ENCODE measurements at regions not wholly inside any gene's neighbourhood (a gene's known extent, or its start where the extent isn't known, plus 50 kb on each side); places are given as distances from the start of the nearest gene placed in this dataset.
"Not testable (repeated sequence)": the region's sequence is repeated elsewhere in the genome, so short reads cannot be mapped to it uniquely, and the experiment has no call there.

DNA sequence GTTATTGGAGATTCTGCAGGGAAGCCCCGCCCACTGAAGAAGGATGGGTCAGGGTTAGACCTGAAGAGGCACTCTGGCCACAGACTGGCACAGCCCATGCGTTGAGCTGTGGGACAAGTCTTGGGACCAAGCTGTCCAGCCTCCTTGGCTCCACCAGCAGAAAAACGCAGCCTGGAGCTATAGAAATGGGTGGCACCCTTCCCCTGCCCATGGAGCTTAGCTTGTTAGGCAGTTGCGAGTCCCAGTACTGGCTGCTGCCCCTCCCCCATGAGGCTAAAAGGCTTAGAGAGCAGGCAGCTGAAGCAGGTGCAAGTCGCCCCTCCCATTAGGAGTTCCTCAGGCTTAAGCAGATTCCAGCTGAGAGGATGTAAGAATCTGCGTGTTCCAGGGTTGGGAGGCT lies 1124.0 kb upstream of the TMEM132C start:
- DNase-seq (ENCODE audit: low read depth in 2 of 3, low spot score in 2 of 3): no peak

DNA sequence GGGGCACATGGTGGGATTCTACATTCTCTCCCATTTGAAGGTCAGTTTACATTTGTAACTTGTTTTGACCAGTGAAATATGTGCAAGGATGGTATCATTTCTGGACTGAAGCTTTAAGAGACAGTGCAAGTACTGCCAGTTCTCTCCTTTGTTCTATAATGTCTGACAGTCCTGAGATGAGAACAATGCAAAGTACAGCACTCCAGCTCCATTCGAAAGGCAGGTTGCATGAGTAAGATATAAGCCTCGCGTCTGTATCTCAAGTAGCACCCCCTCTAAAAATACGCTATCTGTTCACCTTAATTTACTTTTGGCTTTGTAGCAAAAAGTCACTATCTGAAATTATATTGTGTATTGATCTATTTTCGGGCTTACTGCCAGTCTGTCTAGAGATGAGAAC lies 1122.2 kb upstream of the TMEM132C start:
- DNase-seq (ENCODE audit: low read depth in 2 of 3, low spot score in 2 of 3): no peak

DNA sequence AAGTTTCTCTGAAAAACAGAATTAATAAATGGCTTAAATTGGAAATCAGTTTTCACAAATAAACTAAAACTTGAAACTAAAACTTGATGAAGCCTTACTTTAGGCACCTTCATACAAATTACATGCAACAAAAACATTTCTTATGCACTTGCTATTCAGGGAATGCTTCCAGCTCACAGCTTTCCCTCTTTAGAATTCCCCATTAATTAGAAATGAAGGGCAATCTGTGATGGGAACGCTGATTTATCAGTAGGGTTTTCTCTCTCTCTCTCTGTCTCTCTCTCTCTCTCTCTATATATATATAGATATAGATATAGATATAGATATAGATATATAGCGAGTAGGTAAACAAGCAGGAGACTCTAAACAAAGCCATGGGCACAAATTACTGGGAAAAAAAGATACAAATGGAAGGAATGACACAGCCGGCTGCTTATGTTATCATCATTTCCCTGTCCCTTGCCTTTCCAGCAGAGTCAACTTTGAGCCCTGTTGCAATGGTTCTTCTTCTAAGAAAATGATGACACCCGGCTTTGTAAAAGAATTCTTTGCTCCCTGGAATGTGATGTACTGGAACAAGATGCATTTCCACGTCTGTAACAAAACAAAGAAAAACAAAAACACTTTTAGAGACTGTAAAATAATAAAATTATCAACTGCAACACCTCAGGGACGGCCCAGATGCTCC lies 1121.6 kb upstream of the TMEM132C start:
- no peak for DNase-seq (ENCODE audit: low read depth in 2 of 3, low spot score in 2 of 3)

DNA sequence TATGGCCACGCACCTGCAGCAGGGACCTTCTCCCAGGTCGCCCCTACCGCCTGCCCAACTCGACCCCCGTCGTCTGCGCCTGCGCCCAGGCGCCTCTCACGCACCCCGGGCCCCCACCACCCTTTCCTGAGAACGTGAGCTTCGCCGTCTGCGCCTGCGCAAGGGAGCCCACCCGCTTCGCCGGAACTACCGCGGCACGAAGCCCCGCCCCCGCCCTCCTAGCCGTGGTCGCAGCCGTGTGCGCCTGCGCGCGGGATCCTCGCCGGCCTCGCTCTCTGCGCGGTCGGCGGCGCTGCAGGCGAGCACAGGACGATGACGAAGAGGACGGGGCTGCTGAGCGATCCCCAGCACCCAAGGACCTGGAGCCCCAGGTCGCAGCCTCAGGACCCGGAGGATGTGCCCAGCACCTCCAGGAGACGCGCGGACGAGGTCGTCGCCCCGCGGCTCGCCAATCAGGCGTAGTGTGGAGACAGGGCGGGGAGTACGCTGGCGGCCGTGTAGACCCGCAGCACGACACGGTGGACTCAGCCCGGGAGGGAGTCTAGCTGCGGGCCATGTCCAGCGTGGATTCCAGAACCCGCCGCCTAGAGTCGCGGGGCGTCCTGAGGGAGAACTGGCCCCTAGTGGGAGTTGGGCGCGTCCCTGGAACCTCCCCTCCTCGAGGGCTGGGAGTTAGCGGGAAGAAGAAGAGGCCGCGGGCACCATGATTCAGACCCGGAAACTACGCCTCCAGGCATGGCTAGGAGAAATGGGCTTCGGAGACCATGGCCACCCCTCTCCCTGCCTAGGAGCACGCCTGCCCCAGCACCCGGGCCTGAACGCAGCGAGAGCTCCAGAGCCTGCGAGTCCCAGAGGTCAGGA lies 1120.8 kb upstream of the TMEM132C start:
- DNase-seq (ENCODE audit: low read depth in 2 of 3, low spot score in 2 of 3): peak; percentile 40 to 46 (median 44)

DNA sequence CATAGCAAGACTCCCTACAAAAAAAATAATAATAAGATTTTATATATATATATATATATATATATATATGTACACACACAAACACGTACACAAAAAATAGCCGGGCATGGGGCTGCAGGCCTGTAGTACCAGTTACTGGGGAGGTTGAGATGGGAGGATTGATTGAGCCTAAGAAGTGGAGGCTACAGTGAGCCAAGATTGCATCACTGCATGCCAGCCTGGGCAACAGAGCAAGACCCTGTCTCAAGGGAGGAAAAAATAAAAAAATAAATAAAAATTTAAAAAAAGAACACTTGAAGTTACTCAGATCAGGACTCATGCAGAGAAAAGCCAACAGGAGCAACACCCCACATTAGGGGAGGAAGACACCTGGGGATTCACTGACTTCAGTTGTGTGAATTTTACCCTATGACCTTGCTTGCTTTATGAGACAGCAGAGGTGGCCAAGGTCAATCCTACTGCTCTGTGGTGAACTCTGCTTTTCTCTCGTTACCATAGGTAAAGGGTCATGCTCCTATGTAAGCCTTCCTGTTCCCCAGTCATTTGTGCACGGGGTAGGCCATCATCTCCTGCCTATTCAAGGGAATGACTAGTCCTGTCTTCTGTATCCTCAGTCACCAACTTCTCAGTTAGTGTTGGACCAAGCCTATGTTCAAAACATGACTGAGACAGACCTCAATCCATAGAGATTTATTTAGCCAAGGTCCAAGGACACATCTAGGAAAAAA lies 1119.8 kb upstream of the TMEM132C start:
- no peak for DNase-seq (ENCODE audit: low read depth in 2 of 3, low spot score in 2 of 3)

DNA sequence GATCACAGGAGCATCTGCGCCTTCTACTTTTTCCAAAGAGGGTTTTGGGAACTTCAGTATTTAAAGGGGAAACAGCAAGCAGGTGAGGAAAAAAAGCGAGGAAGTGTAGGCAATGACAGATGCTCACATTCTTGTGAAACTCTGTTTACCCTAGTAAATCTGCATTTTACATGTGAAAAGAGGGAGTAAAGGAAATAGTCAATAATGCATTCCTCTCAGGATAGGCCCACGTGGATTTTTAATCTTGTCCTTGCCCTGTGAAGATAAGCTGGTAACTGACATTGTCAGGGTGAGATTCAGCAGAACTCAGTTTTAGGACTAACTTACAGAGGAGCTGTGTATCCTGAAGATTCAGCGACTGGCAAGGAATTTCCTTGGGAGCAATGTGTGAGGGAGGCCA lies 1119.2 kb upstream of the TMEM132C start:
- no peak for DNase-seq (ENCODE audit: low read depth in 2 of 3, low spot score in 2 of 3)

DNA sequence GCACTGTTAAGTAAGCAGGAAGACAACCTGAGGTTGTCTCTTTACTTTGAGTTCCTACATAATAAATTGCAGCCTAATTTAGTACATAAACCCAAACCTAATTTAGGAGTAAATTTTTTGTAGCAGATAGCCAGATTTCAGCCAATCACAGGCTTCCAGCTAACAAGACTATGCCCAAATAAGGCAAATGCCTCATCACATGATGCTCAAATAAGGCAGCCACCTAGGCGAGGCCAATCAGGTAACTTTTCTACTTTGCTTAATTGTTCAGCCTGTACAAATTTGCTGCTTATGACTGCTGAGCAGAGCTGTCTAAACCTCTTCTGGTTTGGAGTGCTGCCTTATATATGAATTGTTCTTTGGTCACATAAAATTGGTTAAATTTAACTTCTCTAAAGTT lies 1118.7 kb upstream of the TMEM132C start:
- no peak for DNase-seq (ENCODE audit: low read depth in 2 of 3, low spot score in 2 of 3)

DNA sequence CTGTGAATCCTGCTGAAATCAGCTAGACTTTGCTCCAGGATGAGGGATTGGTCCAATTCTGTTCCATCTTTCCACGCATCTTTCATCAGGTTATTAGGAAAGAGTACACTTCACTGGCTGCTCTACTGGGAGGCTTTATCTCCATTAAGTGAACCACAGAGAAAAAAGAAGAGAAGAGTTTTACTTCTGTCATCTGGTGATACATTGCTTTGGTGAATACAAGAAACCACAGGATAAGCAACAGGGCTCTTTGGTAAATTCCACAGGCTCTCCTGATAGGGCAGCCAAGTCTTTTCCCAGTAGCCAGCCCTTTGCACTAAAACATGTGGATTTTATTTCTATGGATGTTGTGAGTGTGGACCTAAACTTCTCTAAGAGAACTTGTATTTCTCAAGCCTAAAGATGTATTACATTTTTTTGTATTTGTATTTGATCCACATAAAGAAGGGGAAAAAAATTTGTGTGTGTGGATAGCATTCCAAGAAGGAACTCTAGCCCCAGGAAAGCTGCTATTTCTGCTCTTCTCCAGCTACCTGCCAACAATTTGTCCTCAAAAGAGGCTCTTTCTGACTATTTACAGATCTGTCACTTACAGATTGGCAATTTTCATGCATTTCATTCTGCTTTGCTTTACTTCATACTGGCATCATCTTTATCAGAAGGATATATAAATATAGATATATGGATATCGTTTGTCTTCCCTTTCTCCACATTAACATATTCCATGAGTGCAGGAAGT lies 1117.6 kb upstream of the TMEM132C start:
- no peak for DNase-seq (ENCODE audit: low read depth in 2 of 3, low spot score in 2 of 3)

DNA sequence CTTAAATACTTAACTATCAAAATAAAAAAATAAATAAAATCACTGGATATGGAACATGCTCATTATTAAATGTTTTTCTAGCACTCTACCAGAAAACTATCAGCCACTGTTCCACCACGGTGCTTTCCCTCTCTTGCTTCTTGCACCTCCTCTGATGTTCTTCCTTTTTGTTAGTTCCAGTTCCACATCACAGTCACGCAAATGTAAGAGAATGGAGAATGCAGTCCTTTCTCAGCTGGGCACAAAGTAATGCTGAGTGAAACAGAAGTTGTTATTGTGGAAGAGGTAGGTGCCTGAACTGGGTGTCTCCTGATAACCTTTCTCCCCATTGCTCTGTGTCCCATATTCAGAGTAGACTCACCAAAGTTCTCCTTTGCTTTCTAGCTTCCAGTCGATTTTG lies 1116.9 kb upstream of the TMEM132C start:
- no peak for DNase-seq (ENCODE audit: low read depth in 2 of 3, low spot score in 2 of 3)

DNA sequence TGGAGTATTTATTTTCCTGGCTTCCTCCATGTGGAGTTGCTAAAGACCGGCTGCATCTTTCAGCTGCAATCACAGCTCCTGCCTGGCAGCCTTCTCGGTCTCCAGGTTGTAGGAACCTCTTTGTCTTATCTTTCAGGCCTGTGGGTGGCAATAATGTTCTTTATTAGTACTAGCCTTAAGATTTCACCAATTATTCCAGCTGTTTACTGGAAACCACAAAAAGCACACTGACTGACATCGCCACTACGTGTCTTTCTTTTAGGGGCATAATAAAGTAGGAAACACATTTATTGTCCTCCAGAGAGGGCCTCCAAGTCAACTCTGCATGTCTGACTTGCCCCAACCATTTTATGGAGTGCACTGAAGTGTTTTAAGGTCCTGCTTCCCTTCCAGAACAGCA lies 1116.5 kb upstream of the TMEM132C start:
- DNase-seq (ENCODE audit: low read depth in 2 of 3, low spot score in 2 of 3): no peak

DNA sequence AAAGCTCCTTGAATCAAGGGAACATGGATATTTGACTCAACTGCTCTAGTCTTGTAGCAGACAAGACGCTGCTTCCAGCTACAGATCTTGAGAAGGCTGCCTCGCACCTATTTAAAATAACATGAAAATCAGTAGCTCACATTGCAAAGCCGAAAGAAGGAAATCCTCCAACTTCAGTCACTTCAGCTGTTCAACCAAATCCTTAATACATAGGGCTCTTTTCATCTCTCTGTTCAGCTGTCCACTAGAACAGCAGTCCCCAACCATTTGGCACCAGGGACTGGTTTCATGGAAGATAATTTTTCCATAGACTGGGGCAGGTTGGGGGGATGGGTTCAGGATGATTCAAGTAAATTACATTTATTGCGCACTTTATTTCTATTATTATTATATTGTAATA lies 1116.0 kb upstream of the TMEM132C start:
- no peak for DNase-seq (ENCODE audit: low read depth in 2 of 3, low spot score in 2 of 3)

DNA sequence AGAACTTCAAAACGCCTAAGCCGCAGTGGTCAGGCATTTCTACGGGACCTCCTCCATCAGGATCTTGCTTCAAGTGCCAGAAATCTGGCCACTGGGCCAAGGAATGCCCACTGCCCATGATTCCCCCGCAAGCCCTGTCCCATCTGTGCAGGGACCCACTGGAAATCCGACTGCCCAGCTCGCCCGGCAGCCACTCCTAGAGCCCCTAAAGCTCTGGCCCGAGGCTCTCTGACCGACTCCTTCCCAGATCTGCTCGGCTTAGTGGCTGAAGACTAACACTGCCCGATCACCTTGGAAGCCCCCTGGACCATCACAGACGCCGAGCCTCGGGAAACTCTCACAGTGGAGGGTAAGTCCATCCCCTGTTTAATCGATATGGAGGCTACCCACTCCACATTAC lies 1113.0 kb upstream of the TMEM132C start:
- DNase-seq (ENCODE audit: low read depth in 2 of 3, low spot score in 2 of 3): no peak

DNA sequence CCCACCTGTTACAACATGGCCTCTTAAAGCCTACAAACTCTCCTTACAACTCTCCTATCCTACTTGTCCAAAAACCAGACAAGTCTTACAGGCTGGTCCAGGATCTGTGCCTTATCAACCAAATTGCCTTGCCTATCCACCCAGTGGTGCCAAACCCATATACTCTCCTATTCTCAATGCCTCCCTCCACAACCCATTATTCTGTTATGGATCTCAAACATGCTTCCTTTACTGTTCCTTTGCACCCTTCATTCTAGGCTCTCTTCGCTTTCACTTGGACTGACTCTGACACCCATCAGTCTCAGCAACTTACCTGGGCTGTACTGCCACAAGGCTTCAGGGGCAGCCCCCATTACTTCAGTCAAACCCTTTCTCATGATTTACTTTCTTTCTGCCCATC lies 1112.1 kb upstream of the TMEM132C start:
- DNase-seq (ENCODE audit: low read depth in 2 of 3, low spot score in 2 of 3): not testable (repeated sequence)

DNA sequence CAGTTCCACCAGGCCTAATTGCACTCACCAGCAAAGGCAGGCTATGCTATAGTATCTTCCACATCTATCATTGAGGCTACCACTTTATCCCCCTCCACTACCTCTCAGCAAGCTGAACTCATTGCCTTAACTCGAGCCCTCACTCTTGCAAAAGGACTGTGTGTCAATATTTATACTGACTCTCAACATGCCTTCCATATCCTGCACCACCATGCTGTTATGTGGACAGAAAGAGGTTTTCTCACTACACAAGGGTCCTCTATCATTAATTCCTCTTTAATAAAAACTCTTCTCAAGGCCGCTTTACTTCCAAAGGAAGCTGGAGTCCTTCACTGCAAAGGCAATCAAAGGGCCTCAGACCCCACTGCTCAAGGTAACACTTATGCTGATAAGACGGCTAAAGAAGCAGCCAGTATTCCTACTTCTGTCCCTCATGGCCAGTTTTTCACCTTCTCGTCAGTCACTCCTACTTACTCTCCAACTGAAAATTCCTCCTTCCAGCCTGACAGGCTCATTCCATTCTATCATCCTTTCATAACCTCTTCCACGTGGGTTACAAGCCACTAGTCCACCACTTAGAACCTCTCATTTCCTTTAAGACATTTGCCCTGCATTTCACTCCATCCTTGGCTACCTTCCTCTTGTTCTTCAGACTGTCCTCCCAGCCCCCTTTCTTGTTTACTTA lies 1110.9 kb upstream of the TMEM132C start:
- DNase-seq (ENCODE audit: low read depth in 2 of 3, low spot score in 2 of 3): not testable (repeated sequence)

DNA sequence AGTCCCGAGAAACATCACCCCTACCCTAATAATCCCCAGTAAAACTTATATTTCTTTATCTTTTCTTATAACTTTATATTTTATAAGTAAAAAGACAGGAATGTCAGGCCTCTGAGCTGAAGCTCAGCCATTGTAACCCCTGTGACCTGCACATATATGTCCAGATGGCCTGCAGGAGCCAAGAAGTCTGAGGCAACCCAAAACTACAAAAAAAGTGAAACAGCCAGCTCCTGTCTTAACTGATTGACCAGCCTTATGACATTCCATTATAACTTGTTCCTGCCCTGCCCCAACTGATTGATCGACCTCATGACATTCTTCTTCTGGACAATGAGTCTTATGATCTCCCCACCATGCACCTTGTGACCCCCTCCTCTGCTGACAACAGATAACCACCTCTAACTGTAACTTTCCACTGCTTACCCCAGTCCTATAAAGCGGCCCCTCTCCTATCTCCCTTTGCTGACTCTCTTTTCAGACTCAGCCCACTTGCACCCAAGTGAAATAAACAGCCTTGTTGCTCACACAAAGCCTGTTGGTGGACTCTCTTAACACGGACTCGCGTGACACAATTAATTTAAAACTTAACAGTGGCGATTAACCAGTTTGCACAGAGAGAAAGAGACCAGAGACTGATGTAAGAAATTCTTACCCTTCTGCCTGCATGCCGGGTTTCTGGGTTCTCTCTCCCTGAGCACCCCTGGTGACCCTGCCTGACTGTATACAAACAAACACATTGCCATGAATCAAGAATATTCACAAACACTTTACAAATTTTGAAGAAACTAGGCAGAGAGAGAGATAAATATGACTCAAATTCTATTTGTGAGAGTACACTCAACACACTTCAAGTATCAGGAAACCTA lies 1109.2 kb upstream of the TMEM132C start:
- DNase-seq (ENCODE audit: low read depth in 2 of 3, low spot score in 2 of 3): not testable (repeated sequence)

DNA sequence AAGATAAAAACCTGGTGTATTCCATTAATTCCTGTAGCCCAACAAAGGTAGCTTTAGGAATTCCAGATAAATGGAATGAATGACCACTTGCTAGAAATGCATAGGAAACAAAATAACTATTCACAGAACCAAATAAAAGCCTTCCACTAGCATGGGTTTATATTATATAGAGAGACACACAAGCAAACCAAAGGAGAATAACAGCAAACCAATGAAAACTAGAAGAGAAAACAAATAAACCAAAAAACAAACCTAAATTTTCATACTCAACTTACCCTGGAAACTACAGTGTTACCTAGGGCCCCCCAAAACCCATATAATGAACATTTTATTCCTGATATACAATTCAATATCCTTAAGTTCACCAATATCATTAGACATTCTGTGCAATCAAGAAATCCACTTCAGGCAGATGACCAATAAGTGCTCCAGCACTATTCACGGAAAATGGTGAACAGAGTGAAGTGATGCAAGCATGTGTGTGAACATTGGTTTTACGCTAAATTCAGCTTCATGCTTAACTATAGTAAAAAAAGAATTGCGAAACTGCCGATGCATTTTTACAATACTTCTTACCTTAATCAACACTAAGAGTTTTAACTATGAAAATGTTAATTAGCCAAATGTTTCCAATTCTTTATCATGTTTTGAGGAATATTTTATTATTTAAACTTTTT lies 1108.4 kb upstream of the TMEM132C start:
- DNase-seq (ENCODE audit: low read depth in 2 of 3, low spot score in 2 of 3): no peak

DNA sequence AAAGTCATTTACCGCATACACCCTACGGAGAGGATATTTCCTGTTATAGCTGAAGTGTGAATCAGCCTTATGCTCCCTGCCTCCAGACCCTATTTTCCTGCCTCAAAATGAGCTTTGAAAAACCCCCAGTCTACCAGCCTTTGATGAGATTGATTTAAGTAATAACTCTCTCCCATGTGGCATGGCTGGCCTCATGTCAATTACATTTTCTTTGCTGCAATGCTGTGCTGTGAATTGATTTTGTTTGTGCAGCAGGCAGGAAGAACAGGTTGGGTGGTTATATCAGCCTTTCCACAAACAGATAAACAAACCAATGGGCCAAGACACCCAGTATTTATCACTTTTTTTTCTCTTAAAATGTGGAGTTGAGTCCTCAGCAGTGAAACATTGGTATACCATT lies 1105.5 kb upstream of the TMEM132C start:
- DNase-seq (ENCODE audit: low read depth in 2 of 3, low spot score in 2 of 3): no peak

DNA sequence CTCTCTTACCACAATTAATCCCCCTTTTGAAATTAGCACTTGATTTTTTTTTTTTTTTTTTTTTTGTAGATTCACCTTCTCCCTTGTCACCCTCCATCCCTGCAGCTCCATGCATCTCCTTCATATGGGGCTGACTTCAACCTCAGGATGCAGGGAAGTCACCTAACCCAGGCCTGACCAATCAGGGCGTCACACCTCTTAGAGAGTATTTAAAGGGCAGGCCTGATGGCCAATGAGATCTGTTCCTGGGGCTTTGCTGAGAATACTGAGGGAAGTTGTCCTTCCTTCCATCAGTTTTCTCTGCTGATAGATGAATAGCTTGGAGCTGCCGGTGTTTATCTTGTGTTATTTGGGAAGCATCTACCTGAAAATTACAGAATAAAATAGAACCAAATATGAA lies 1104.7 kb upstream of the TMEM132C start:
- no peak for DNase-seq (ENCODE audit: low read depth in 2 of 3, low spot score in 2 of 3)

DNA sequence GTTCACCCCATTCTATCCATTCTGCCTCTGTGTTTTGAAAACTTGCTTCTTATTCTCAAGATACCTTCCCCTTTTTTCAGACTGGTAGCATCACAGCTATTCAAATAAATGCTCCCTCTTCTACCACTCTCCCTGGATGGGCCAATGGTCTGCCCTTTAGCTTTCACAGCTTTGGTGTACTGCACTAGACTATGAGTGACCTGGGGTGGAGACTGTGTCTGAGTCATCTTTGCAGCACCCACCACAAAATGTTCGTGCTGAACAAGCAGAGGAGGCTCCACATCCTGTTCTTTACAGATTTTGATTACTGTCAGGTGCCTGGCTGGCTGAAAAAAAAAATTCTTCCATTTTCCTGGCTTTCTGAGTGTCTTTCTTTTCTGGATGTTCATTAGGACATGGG lies 1104.1 kb upstream of the TMEM132C start:
- peak in 1 of 3 experiments; percentile 9 for DNase-seq (ENCODE audit: low read depth in 2 of 3, low spot score in 2 of 3)

Data from activated CD8-positive, alpha-beta memory T cell treated with anti-CD3 and anti-CD28 coated beads for 48 hours (primary cell).